ENCODE measurements at regions not wholly inside any gene's neighbourhood (a gene's known extent, or its start where the extent isn't known, plus 50 kb on each side); places are given as distances from the start of the nearest gene placed in this dataset.

GRCh38 chr13:57030671-57031070 is 110.0 kb upstream of the PRR20A start:
- DNase-seq: no peak

GRCh38 chr13:57036290-57036689 is 104.4 kb upstream of the PRR20A start:
- DNase-seq: no peak

- DNase-seq: no peak
Measured at GRCh38 chr13:57044910-57045309, 95.8 kb upstream of the PRR20A start.

- DNase-seq: no peak
Measured at GRCh38 chr13:57045826-57046546, 94.7 kb upstream of the PRR20A start.

GRCh38 chr13:57056601-57057180 is 84.0 kb upstream of the PRR20A start:
- DNase-seq: no peak

GRCh38 chr13:57063007-57063406 is 77.7 kb upstream of the PRR20A start:
- DNase-seq: no peak

- DNase-seq: no peak
Measured at GRCh38 chr13:57073983-57074382, 66.7 kb upstream of the PRR20A start.

GRCh38 chr13:57075588-57075987 is 65.1 kb upstream of the PRR20A start:
- no peak for DNase-seq

- DNase-seq: no peak
Measured at GRCh38 chr13:57087006-57087405, 53.7 kb upstream of the PRR20A start.

All from T1000 (cell line).